Glutamatergic neuron (in vitro differentiated cells): ENCODE measurements at regions not wholly inside any gene's neighbourhood (a gene's known extent, or its start where the extent isn't known, plus 50 kb on each side); places are given as distances from the start of the nearest gene placed in this dataset.
"Not testable (repeated sequence)": the region's sequence is repeated elsewhere in the genome, so short reads cannot be mapped to it uniquely, and the experiment has no call there.

Experiments
- DNase-seq: peaks from one replicate; pipeline ENCODE4 v3.0.0; 2022
- H3K27ac Mint-ChIP-seq: one replicate; pipeline ENCODE4 v1.8.0; 2020; ENCODE audit warnings: mild to moderate bottlenecking, mixed read lengths, inconsistent platforms; ENCODE audit not compliant: unreplicated experiment
- H3K27me3 Mint-ChIP-seq: one replicate; pipeline ENCODE4 v1.8.0; 2020; ENCODE audit warnings: mild to moderate bottlenecking, moderate library complexity, mixed read lengths, inconsistent platforms; ENCODE audit not compliant: unreplicated experiment
- H3K36me3 Mint-ChIP-seq: one replicate; pipeline ENCODE4 v1.8.0; 2020; ENCODE audit warnings: mild to moderate bottlenecking, mixed read lengths, inconsistent platforms; ENCODE audit not compliant: unreplicated experiment
- H3K4me1 Mint-ChIP-seq: one replicate; pipeline ENCODE4 v1.8.0; 2020; ENCODE audit warnings: mild to moderate bottlenecking, low read depth, mixed read lengths, inconsistent platforms; ENCODE audit not compliant: unreplicated experiment
- H3K4me3 Mint-ChIP-seq: one replicate; pipeline ENCODE4 v1.8.0; 2020; ENCODE audit warnings: mild to moderate bottlenecking, mixed read lengths, inconsistent platforms; ENCODE audit not compliant: unreplicated experiment
- H3K9me3 Mint-ChIP-seq: one replicate; pipeline ENCODE4 v1.8.0; 2020; ENCODE audit warnings: mild to moderate bottlenecking, moderate library complexity, mixed read lengths, inconsistent platforms; ENCODE audit not compliant: unreplicated experiment
- CTCF ChIP-seq: fragments of 200-600 bp; sonication (generic); IDR thresholded peaks from one replicate; pipeline ENCODE4 v1.5.0; 2021; ENCODE audit not compliant: partially characterized antibody, unreplicated experiment

GRCh38 chr2:62654876-62655359 is 50.6 kb upstream of the EHBP1 start:
- Mint-ChIP-seq H3K27me3 (no peaks in the 10 kb centered on the region), H3K36me3 (no peaks in the 10 kb centered on the region), H3K4me3 (no peak overlapping the region), H3K9me3 (no peaks in the 10 kb centered on the region), H3K27ac (no peak overlapping the region), H3K4me1 (no peaks in the 10 kb centered on the region)
- TF ChIP-seq CTCF = no peak
- no peak for DNase-seq

GRCh38 chr2:62654423-62654791 is 51.1 kb upstream of the EHBP1 start:
- no peak for TF ChIP-seq CTCF
- Mint-ChIP-seq H3K9me3 (no peaks in the 10 kb centered on the region), H3K27me3 (no peaks in the 10 kb centered on the region), H3K27ac (no peak overlapping the region), H3K36me3 (no peaks in the 10 kb centered on the region), H3K4me3 (no peak overlapping the region), H3K4me1 (no peaks in the 10 kb centered on the region)
- DNase-seq = no peak

- no peaks in the 10 kb centered on the region for H3K4me1 Mint-ChIP-seq
- no peaks in the 10 kb centered on the region for H3K36me3 Mint-ChIP-seq
- no peak overlapping the region for H3K27ac Mint-ChIP-seq
- no peak for DNase-seq
- TF ChIP-seq CTCF = no peak
- no peak overlapping the region for H3K4me3 Mint-ChIP-seq
- peaks cover 1% of the 10 kb centered on the region for H3K27me3 Mint-ChIP-seq
- H3K9me3 Mint-ChIP-seq = no peaks in the 10 kb centered on the region
Measured at GRCh38 chr2:62653582-62654422, 51.7 kb upstream of the EHBP1 start.

GRCh38 chr2:62649087-62649486 is 56.4 kb upstream of the EHBP1 start:
- not testable (repeated sequence) for H3K4me1 Mint-ChIP-seq, H3K27ac Mint-ChIP-seq, H3K4me3 Mint-ChIP-seq, DNase-seq, H3K36me3 Mint-ChIP-seq, H3K27me3 Mint-ChIP-seq, H3K9me3 Mint-ChIP-seq

GRCh38 chr2:62643100-62643471 is 62.4 kb upstream of the EHBP1 start:
- H3K27me3 Mint-ChIP-seq = peaks cover 2% of the 10 kb centered on the region
- DNase-seq = no peak
- H3K27ac Mint-ChIP-seq = no peak overlapping the region

More at GRCh38 chr2:62643100-62643471, 62.4 kb upstream of the EHBP1 start:
- Mint-ChIP-seq H3K4me1 (no peaks in the 10 kb centered on the region), H3K4me3 (no peak overlapping the region), H3K36me3 (peaks cover 5% of the 10 kb centered on the region), H3K9me3 (no peaks in the 10 kb centered on the region)
- no peak for TF ChIP-seq CTCF
